Endothelial cell of umbilical vein (primary cell): ENCODE measurements at regions not wholly inside any gene's neighbourhood (a gene's known extent, or its start where the extent isn't known, plus 50 kb on each side); places are given as distances from the start of the nearest gene placed in this dataset.
A peak's percentile ranks its signal among the peaks of the same experiment; 100 is the strongest.

ENCODE experiments used
- BruUV-seq: library from RNA; stranded (reverse); fragments of 400-500 nt; replicated peaks from 2 replicates; lab custom pipeline; 2021; lab: Mats Ljungman, UMichigan
- CTCF ChIA-PET: fragments of 300-600, 350-600 bp; sonication (Branson Sonifier 250); formaldehyde crosslinking; loops from one replicate; lab custom pipeline; 2021; ENCODE audit warnings: antibody characterized with exemption, inconsistent platforms; lab: Charles Lee
- POLR2A ChIA-PET: fragments of 300-600, 350-600 bp; sonication (Branson Sonifier 250); formaldehyde crosslinking; loops from one replicate; lab custom pipeline; 2021; ENCODE audit warnings: antibody characterized with exemption, inconsistent platforms; lab: Charles Lee
- DNase-seq: peaks from one replicate; pipeline ENCODE4 v3.0.0-alpha.2; 2011; ENCODE audit warnings: low read depth, low spot score
- FAIRE-seq: peaks from 2 replicates; lab custom pipeline; 2011; peaks lifted over from hg19 to GRCh38; lab: Jason Lieb, UNC
- H2AFZ ChIP-seq: 2 replicates; pipeline ENCODE4 v1.6.0; 2012; ENCODE audit warnings: low read depth, low read length, control low read depth, inconsistent platforms
- H3K27ac ChIP-seq: 2 replicates; pipeline ENCODE4 v1.5.1; 2011; ENCODE audit warnings: low read depth, mild to moderate bottlenecking, control low read depth, low read length, moderate library complexity; ENCODE audit not compliant: insufficient read depth
- H3K27me3 ChIP-seq, 2 experiments: 2 replicates each; pipeline versions ENCODE4 v1.6.0 to v1.6.1; 2011; ENCODE audit warnings: low read length in 2 of 2, mixed read lengths in 1 of 2; ENCODE audit not compliant: control insufficient read depth in 2 of 2, insufficient read depth in 2 of 2
- H3K36me3 ChIP-seq, 2 experiments: 2 replicates in 1 of 2; 3 replicates in 1 of 2; pipeline ENCODE4 v1.5.1; 2011; ENCODE audit warnings: low read length in 2 of 2, mild to moderate bottlenecking in 1 of 2, moderate library complexity in 1 of 2; ENCODE audit not compliant: control insufficient read depth in 2 of 2, insufficient read depth in 2 of 2; ENCODE audit errors: extremely low read depth in 1 of 2
- H3K4me1 ChIP-seq: 3 replicates; pipeline ENCODE4 v1.5.1; 2011; ENCODE audit warnings: mild to moderate bottlenecking, low read length; ENCODE audit not compliant: control insufficient read depth, insufficient read depth; ENCODE audit errors: extremely low read depth
- H3K4me2 ChIP-seq: 2 replicates; pipeline ENCODE4 v1.6.1; 2011; ENCODE audit warnings: low read length, control low read depth, mixed read lengths; ENCODE audit not compliant: insufficient read depth
- H3K4me3 ChIP-seq, 3 experiments: fragments of 200-600 bp in 1 of 3; sonication (generic), shearing (Covaris generic) in 1 of 3; replicated peaks in 1 of 3; 2 replicates each; pipeline ENCODE4 v1.5.1; 2011 to 2016; ENCODE audit warnings: control low read depth in 3 of 3, low read length in 3 of 3, mild to moderate bottlenecking in 2 of 3, inconsistent platforms in 1 of 3, low read depth in 1 of 3, moderate library complexity in 1 of 3; ENCODE audit not compliant: insufficient read depth in 1 of 3
- H3K79me2 ChIP-seq: 2 replicates; pipeline ENCODE4 v1.6.0; 2012; ENCODE audit warnings: low read length, inconsistent platforms; ENCODE audit not compliant: control insufficient read depth, insufficient read depth
- H3K9ac ChIP-seq: replicated peaks from 2 replicates; pipeline ENCODE3; 2011; ENCODE audit warnings: low read length, control low read depth; ENCODE audit not compliant: insufficient read depth; ENCODE audit errors: extremely low read depth
- H3K9me1 ChIP-seq: replicated peaks from 3 replicates; pipeline ENCODE4 v1.6.0; 2011; ENCODE audit warnings: mild to moderate bottlenecking, low read length; ENCODE audit not compliant: control insufficient read depth, insufficient read depth; ENCODE audit errors: extremely low read depth
- H3K9me3 ChIP-seq: replicated peaks from 2 replicates; pipeline ENCODE4 v1.5.1; 2012; ENCODE audit warnings: low read length, inconsistent platforms; ENCODE audit not compliant: control insufficient read depth, insufficient read depth
- H4K20me1 ChIP-seq: replicated peaks from 2 replicates; pipeline ENCODE3; 2011; ENCODE audit warnings: mild to moderate bottlenecking, low read length; ENCODE audit not compliant: control insufficient read depth, insufficient read depth; ENCODE audit errors: extremely low read depth
- CTCF ChIP-seq, 2 donors: IDR thresholded peaks; 1 replicate in 1 of 2; 2 replicates in 1 of 2; pipeline ENCODE4 v1.5.1; 2011; ENCODE audit warnings: low read length in 2 of 2, mild to moderate bottlenecking in 2 of 2, moderate library complexity in 2 of 2, control low read depth in 1 of 2, inconsistent platforms in 1 of 2, low read depth in 1 of 2; ENCODE audit not compliant: insufficient read depth in 1 of 2; ENCODE audit errors: extremely low read depth in 1 of 2
- EZH2 ChIP-seq: IDR thresholded peaks from 2 replicates; pipeline ENCODE4 v1.6.1; 2012; ENCODE audit warnings: borderline replicate concordance, low read depth, mild to moderate bottlenecking, moderate library complexity, low read length, inconsistent platforms; ENCODE audit not compliant: severe bottlenecking
- FOS ChIP-seq: IDR thresholded peaks from 2 replicates; pipeline ENCODE4 v1.6.1; 2011; ENCODE audit warnings: mild to moderate bottlenecking, low read length, moderate library complexity, borderline replicate concordance; ENCODE audit not compliant: insufficient read depth
- GATA2 ChIP-seq: IDR thresholded peaks from 2 replicates; pipeline ENCODE4 v1.7.0; 2011; ENCODE audit warnings: low read depth, mild to moderate bottlenecking, moderate library complexity, mixed read lengths, low read length; ENCODE audit not compliant: insufficient read length, insufficient read depth
- JUN ChIP-seq: IDR thresholded peaks from 2 replicates; pipeline ENCODE4 v1.6.1; 2011; ENCODE audit warnings: borderline replicate concordance, low read depth; ENCODE audit not compliant: insufficient read length, insufficient read depth
- MAX ChIP-seq: IDR thresholded peaks from 2 replicates; pipeline ENCODE4 v1.6.1; 2011; ENCODE audit not compliant: insufficient read depth, insufficient read length
- MYC ChIP-seq: IDR thresholded peaks from one replicate; pipeline ENCODE4 v1.6.1; 2011; ENCODE audit warnings: mild to moderate bottlenecking, low read depth, low read length
- POLR2A ChIP-seq: IDR thresholded peaks from 2 replicates; pipeline ENCODE4 v1.6.1; 2012; ENCODE audit warnings: low read depth, mild to moderate bottlenecking, control low read depth, low read length
- POLR2AphosphoS5 ChIP-seq: IDR thresholded peaks from 2 replicates; pipeline ENCODE4 v1.6.1; 2012; ENCODE audit warnings: low read depth, mild to moderate bottlenecking, control low read depth, low read length, moderate library complexity; ENCODE audit not compliant: insufficient read depth
- dilution Hi-C: fragments of 300-500 bp; cut with MboI; formaldehyde crosslinking; loops from one replicate; pipeline ENCODE4 v1.15.0; 2019; ENCODE audit warnings: low sequenced_read_pairs; ENCODE audit not compliant: extremely low pct_ligation_motif_present
- intact Hi-C: fragments of 100-400 bp; cut with micrococcal nuclease; formaldehyde crosslinking; loops from one replicate; pipeline ENCODE4 v1.10.0; 2022

- FAIRE-seq (peak; percentile 67), DNase-seq (peak; percentile 56)
- BruUV-seq: no TSS peak
- no peaks in the 10 kb centered on the region for H3K36me3 ChIP-seq
- no peaks in the 10 kb centered on the region for H3K9me1 ChIP-seq
- intact Hi-C loops (loop anchor here (5.0 kb wide), 2 partner anchors 91 to 439 kb away; partner anchors contain the start of gene JAG1), dilution Hi-C loops (no loop called here)
- H4K20me1 ChIP-seq: no peaks in the 10 kb centered on the region
- ChIA-PET POLR2A (no interaction called here), CTCF (interaction anchor here (0.9 to 1.5 kb wide), 3 partner anchors 94 to 440 kb away, joined by 3 to 5 read pairs (median 4); no protein-coding TSS in a partner anchor)
- peaks cover 16% of the 10 kb centered on the region for H3K4me1 ChIP-seq
- no peak overlapping the region for H3K9ac ChIP-seq
- H3K9me3 ChIP-seq: no peaks in the 10 kb centered on the region
- TF ChIP-seq FOS (peak; percentile 52), POLR2AphosphoS5 (no peak), POLR2A (no peak), EZH2 (no peak), JUN (peak; percentile 5), MAX (no peak), MYC (no peak), GATA2 (peak; percentile 31), CTCF (IDR thresholded peaks at IDR 0.05; ENCODE audit: extremely low read depth in 1 of 2, insufficient read depth in 1 of 2, low read depth in 1 of 2, low read length in 2 of 2) (no peak)
- no peak overlapping the region for H3K4me3 ChIP-seq
- no peaks in the 10 kb centered on the region for H3K79me2 ChIP-seq
- peak overlapping the region; percentile 68 for H3K4me2 ChIP-seq
- no peaks in the 10 kb centered on the region for H3K27me3 ChIP-seq
- H3K27ac ChIP-seq: no peak overlapping the region
- H2AFZ ChIP-seq: peak overlapping the region; percentile 7
Measured at GRCh38 chr20:11111191-11111590, 437.4 kb upstream of the JAG1 start.
